ENCODE measurements at regions not wholly inside any gene's neighbourhood (a gene's known extent, or its start where the extent isn't known, plus 50 kb on each side); places are given as distances from the start of the nearest gene placed in this dataset.
"Not testable (repeated sequence)": the region's sequence is repeated elsewhere in the genome, so short reads cannot be mapped to it uniquely, and the experiment has no call there.

DNA sequence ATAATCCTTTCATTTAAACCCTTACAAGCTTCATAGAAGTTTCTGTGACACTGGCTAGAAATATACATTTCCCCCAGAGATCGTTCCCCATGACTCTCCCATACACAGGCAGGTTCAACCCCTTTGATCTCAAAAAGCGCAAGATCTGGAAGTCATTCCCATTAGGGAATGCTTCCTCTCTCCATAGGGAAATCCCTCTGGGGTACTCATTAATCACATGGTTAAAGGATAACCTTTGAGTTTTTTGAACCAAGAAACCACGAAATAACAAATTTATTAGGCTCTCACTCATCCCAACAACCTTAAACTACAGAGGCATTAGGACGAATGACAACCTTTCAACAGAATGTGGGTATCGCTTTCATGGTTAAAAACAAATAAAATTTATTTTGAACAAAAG is 211.9 kb upstream of the PRICKLE2 start:
- DNase-seq (ENCODE audit: low read depth): no peak

- not testable (repeated sequence) for DNase-seq (ENCODE audit: low read depth)
These were observed 209.8 kb upstream of the PRICKLE2 start for GRCh38 chr3:64435023-64435422.

DNA sequence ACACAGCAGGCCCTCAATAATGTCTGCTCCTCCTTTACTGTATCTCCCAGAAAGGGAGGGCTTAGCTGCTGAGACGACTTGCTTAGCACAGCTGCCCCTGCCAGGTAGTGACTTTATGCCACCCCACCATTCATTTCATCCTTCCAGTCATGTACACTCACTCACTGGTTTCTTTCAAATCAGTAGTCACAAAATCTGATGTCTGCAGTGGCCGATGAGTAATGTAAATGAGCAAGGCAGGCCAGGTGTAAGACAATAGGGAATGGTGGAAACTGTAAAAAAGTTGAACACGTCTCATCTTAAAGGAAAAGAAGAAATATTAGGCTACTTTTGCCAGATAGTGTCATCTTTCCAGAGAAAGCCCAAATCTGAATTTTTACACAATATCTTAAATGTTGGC is 207.6 kb upstream of the PRICKLE2 start:
- DNase-seq (ENCODE audit: low read depth): no peak

GRCh38 chr3:64431526-64432091 is 206.3 kb upstream of the PRICKLE2 start:
- no peak for DNase-seq (ENCODE audit: low read depth)

GRCh38 chr3:64427671-64428070 is 202.4 kb upstream of the PRICKLE2 start:
- no peak for DNase-seq (ENCODE audit: low read depth)

DNA sequence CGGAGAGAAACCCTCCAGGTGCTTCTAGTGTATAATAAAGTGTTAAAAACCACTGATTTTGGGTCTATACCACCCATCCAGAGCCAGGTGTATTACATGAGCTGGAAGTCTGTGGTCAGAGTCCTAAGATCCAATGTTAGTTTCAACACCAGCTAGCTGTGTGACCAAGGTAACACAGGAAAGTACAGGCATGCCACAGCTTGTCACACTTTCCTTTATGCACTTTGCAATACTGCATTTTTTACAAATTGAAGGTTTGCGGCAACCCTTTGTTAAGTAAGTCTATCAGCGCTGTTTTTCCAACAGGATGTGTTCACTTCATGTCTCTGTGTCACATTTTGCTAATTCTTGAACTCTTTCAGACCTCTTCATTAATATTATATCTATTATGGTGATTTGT is 201.3 kb upstream of the PRICKLE2 start:
- DNase-seq (ENCODE audit: low read depth): no peak

DNA sequence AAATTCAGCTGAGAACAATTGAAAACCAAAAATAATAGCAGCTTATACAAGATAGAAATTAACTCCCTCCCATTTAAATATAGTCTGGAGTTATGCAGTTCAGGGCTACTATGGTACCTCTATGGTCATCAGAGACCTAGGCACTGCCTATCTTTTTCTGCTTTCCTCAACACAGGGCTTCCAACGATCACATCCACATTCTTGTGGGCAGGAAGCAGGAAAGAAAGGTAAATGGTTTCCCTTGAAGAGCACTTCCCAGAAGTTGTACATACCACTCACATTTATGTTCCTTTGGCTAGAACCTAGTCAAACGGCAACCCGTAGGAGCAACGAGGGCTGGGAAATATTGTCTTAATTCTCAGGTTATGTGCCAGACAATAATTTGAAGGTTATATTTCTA is 197.7 kb upstream of the PRICKLE2 start:
- DNase-seq (ENCODE audit: low read depth): no peak

DNA sequence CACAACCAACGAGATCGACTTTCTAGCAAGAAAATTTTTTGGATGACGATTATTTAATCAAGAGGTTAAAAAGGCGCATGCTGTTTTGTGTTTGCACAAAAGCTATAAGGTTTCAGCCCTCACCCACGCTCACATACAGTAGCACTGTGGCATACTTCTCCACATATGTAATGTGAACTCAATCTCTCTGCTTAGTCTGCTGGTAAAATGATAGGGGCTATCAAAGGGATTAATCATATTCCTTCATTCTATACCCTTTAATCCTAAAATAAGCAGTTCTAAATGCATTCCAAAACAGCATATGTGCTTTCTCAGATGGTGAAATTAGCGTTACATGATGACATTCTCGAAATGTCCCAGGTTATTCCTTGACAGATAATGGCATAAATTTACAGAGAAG is 196.9 kb upstream of the PRICKLE2 start:
- no peak for DNase-seq (ENCODE audit: low read depth)

DNA sequence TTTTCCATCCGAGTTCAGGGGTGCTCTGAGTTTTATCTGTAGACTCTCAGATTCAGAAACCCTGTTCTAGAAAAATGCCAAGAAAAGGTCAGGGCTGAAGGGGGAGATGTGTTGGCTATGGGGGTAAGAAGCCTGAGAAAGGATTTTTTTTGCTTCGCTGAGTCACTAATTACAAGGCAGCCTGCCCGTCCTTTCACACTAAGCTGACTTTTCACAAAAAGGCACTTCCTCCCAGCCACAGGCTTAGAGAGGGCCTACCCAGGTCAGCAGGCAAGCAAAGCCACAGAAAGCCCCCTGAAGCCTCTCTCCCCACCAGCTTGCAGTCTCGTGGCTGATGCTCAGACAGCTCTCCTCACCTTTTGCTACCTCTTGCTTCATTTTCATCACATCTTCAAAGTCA is 192.6 kb upstream of the PRICKLE2 start:
- peak; percentile 40 for DNase-seq (ENCODE audit: low read depth)

DNA sequence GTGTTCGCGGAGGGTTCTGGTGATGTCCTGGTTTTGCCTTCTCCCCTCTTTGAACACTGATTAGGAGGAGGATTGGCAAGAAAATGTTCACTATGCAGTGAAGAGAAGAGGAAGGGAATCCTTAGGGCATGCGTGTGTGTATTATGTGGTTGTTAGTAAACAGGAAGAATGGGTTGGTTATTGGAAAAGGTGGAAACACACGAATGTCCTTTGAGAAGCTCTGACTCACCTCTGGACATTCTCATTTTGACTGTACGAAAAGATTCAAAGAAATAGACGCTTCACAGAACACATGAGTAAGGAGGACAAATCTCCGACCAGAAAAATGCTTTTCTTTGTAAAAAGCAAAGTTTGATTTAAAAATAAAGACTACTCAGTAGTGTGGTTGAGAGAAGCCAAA is 188.8 kb upstream of the PRICKLE2 start:
- DNase-seq (ENCODE audit: low read depth): no peak

- DNase-seq (ENCODE audit: low read depth): no peak
These were observed 185.8 kb upstream of the PRICKLE2 start for GRCh38 chr3:64411101-64411500.

DNA sequence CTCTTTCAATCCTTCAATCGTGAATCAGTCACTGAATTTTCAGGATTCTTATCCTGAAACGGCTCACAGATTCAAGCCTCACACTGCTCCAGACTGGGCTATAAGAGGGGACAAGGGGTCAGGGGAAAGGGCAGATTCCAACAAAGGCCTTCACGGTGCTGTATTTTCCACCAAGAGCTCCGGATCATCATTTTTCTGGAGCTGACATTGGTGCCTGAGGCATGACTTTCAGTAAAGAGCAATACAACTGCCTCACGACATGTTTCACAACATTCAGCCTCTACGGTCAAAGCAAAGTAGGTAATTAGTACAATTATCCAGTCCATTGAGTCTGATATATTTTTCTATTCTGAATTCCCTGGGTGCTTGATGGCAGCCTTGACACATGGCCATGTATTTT is 185.0 kb upstream of the PRICKLE2 start:
- DNase-seq (ENCODE audit: low read depth): no peak

- DNase-seq (ENCODE audit: low read depth): peak; percentile 50
These were observed 183.5 kb upstream of the PRICKLE2 start for GRCh38 chr3:64408770-64409169.

GRCh38 chr3:64406271-64406670 is 181.0 kb upstream of the PRICKLE2 start:
- DNase-seq (ENCODE audit: low read depth): no peak

DNA sequence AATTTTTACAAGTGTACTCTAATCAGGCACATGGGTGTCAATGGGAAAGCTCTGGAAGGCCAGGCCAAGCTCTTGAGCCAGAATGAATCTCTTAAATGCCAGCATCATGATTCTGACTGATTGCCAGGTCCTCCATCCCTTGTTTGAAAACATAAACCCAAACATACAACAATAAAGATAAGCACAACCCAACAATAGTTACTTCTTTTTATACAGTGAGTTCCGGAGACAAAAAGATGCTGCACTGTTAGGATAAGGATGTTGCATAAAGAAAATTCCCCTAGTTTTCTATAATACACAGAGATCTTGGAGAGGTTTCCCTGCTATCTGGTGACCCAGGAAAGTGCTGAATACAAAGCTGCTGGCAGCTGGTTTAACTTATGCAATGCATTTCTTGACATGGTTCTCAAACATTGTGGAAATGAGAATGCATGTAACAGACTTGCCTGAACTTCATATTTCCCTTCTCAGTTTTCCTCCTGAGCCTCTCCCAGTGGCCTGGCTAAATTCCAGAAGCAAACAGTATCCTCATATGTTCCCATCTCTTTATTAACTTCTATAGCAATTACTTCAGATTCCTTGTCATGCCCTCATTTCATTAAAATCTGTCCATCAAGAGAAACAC is 180.1 kb upstream of the PRICKLE2 start:
- DNase-seq (ENCODE audit: low read depth): no peak

GRCh38 chr3:64400706-64401105 is 175.4 kb upstream of the PRICKLE2 start:
- DNase-seq (ENCODE audit: low read depth): no peak

- DNase-seq (ENCODE audit: low read depth): peak; percentile 76
These were observed 174.0 kb upstream of the PRICKLE2 start for GRCh38 chr3:64399205-64399800.

DNA sequence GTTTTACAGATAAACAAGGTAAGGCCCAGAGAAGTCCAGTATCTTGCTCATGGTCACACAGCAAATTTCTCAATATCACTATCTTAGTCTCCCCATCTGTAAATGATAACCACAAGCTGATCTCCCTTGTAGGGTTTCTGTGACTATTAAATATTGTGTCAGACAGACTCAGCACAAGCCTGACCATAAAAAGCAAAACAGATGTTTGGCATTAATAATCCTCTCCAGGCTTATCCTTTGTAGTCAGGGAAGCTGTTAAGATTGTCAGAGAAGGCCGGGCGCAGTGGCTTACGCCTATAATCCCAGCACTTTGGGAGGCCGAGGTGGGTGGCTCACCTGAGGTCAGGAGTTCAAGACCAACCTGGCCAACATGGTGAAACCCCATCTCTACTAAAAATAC is 173.2 kb upstream of the PRICKLE2 start:
- DNase-seq (ENCODE audit: low read depth): no peak

- DNase-seq (ENCODE audit: low read depth): no peak
These were observed 172.7 kb upstream of the PRICKLE2 start for GRCh38 chr3:64398006-64398405.

DNA sequence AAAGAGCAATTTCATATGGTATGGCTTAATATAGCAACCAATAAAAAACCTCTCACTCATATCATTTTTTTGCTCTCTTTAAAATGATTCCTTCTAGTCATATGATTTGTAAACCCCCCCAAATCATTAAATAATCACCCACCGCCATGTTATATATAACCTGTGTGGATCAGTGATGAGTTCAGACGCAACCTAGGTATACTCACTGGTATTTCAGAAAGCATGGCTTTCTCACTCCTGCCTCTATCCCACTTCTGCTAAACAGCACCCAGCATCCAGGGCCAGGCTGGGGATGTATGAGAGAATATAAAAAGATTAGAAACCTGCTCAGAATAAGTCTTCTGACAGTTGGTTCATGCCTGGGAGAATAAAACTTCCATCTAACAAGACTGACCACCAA is 172.3 kb upstream of the PRICKLE2 start:
- no peak for DNase-seq (ENCODE audit: low read depth)

- no peak for DNase-seq (ENCODE audit: low read depth)
These were observed 170.2 kb upstream of the PRICKLE2 start for GRCh38 chr3:64395490-64395889.

DNA sequence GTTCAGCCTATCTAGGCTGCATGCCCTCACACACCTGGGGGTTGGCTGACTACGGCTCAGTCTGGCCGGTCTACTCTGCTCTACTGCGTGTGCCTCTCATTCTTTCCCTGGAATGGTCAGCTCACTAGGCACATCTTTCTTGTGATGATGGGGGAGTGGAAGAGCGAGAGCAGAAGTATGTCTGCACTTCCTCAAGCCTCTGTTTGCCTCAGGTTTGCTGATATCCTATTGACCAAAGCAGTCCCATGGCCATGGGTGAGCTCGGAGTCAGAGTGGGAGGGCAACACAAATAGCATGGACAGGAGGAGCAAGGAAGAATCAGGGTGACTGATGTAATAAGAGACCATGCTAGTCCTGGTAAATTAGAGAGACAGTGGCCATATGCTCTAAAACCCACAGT is 167.9 kb upstream of the PRICKLE2 start:
- no peak for DNase-seq (ENCODE audit: low read depth)

DNA sequence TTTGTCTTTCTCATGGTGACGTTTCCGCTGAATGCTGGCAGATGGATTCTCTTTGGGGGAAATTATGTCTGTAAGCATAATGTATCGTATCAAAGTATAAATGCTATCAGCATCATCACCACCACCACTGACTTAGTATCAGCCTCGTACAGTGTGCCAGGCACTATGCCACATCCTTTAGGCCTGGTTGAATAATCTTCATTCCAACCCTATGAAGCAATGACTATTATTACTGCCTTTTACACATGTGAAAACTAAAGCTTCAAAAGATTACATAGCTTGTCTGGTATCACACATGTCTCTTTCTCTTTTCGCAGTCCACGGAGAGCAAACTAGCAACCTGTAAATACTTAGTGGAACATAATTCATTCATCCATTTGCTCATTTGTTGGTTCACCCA is 166.7 kb upstream of the PRICKLE2 start:
- no peak for DNase-seq (ENCODE audit: low read depth)

- DNase-seq (ENCODE audit: low read depth): no peak
These were observed 165.6 kb upstream of the PRICKLE2 start for GRCh38 chr3:64390893-64391292.
